Cerebellar nuclear complex (tissue), 1 donor: ENCODE measurements at regions not wholly inside any gene's neighbourhood (a gene's known extent, or its start where the extent isn't known, plus 50 kb on each side); places are given as distances from the start of the nearest gene placed in this dataset.

Experiments used
- DNase-seq, 2 experiments: peaks; one replicate each; lab custom pipeline; 2025; lab: John Stamatoyannopoulos, UW

GRCh38 chr2:219769090-219769910 is 141.9 kb downstream of the SLC4A3 start:
- DNase-seq: no peak

GRCh38 chr2:219772103-219772635 is 144.7 kb downstream of the SLC4A3 start:
- no peak for DNase-seq

- no peak for DNase-seq
Measured at GRCh38 chr2:219772697-219773096, 145.3 kb downstream of the SLC4A3 start.

GRCh38 chr2:219775506-219775905 is 148.1 kb downstream of the SLC4A3 start:
- DNase-seq: no peak

- no peak for DNase-seq
Measured at GRCh38 chr2:219777388-219777787, 150.0 kb downstream of the SLC4A3 start.

GRCh38 chr2:219778189-219778588 is 150.8 kb downstream of the SLC4A3 start:
- DNase-seq: no peak

GRCh38 chr2:219782737-219783348 is 155.4 kb downstream of the SLC4A3 start:
- no peak for DNase-seq

GRCh38 chr2:219783359-219783975 is 156.0 kb downstream of the SLC4A3 start:
- no peak for DNase-seq

GRCh38 chr2:219784178-219784577 is 156.7 kb downstream of the SLC4A3 start:
- DNase-seq: no peak

- no peak for DNase-seq
Measured at GRCh38 chr2:219789476-219789875, 162.0 kb downstream of the SLC4A3 start.

- no peak for DNase-seq
Measured at GRCh38 chr2:219792446-219792845, 165.0 kb downstream of the SLC4A3 start.

GRCh38 chr2:219798430-219798829 is 171.0 kb downstream of the SLC4A3 start:
- no peak for DNase-seq

- DNase-seq: no peak
Measured at GRCh38 chr2:219803294-219803693, 175.9 kb downstream of the SLC4A3 start.

GRCh38 chr2:219810895-219811294 is 183.5 kb downstream of the SLC4A3 start:
- DNase-seq: no peak

- DNase-seq: no peak
Measured at GRCh38 chr2:219812672-219813071, 185.2 kb downstream of the SLC4A3 start.

GRCh38 chr2:219820767-219821166 is 193.3 kb downstream of the SLC4A3 start:
- DNase-seq: no peak

GRCh38 chr2:219823574-219823973 is 196.1 kb downstream of the SLC4A3 start:
- DNase-seq: no peak

- DNase-seq: no peak
Measured at GRCh38 chr2:219824996-219825395, 197.6 kb downstream of the SLC4A3 start.

GRCh38 chr2:219828127-219828526 is 200.7 kb downstream of the SLC4A3 start:
- no peak for DNase-seq

- DNase-seq: no peak
Measured at GRCh38 chr2:219829667-219830352, 202.4 kb downstream of the SLC4A3 start.

- DNase-seq: no peak
Measured at GRCh38 chr2:219830353-219830738, 202.9 kb downstream of the SLC4A3 start.

GRCh38 chr2:219831957-219832356 is 204.5 kb downstream of the SLC4A3 start:
- DNase-seq: no peak
